Colon (tissue), 2 donors: ENCODE measurements at regions not wholly inside any gene's neighbourhood (a gene's known extent, or its start where the extent isn't known, plus 50 kb on each side); places are given as distances from the start of the nearest gene placed in this dataset.
"Not testable (repeated sequence)": the region's sequence is repeated elsewhere in the genome, so short reads cannot be mapped to it uniquely, and the experiment has no call there.

Experiments used
- FAIRE-seq: peaks from 2 replicates; lab custom pipeline; 2012; peaks lifted over from hg19 to GRCh38; lab: Jason Lieb, UNC
- donor health status: control.
- donor health status: control.

DNA sequence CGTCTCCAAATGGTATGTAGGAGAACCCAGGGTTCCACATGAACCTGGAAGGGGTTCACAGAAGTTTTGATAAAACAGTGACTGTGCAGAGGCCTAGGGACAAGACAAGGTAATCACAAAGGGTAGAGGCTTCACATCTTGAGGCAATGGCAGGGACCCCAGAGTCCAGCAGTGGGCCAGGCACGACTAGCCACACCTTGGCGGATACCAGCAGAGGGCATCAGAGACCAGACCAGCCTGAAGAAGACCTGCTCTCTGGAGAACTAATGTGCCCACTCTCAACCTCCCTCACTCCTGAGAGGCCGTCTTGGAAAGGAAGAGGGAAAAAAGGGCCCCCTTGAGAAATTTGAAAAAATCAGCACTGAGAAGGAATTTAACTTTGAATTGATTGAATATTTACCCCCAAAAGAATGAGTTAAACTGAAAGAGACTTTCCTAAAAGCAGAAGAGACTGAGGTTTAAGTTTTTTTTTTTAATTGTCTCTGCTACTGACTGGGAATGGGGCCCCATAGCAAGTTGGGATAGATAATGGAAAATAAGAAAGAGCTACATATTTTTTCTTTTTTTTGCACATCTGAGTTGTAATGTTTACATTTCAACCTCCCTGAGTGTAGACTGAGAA, 243.8 kb upstream of the JADE1 start:
- FAIRE-seq, result no peak

GRCh38 chr4:128565054-128565453, 244.4 kb upstream of the JADE1 start:
- no peak for FAIRE-seq

DNA sequence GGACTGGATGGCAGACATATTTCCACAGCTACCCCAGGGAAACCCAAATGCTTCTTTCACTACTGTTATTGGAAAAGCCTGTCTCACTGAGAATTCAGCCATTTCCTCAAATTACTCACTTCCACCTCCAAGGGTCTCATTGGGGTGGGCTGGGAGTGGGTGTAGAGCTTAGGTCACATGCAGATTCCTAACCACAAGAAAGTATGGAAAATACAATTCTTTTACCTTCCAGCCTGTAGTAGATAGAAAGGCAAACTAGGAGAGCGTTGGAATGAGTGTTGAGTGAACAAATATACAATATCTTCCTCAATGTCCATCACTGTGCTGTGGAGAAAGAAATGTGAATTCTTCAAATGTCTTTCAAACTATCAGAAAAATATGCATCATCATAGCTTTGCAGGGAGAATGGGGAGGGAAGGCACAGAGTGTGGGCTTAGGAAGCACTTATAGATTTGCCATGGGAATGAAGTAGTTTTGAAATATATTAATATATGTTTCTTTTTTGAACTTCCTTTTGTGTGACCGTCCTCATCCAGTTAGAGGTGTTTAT, 245.3 kb upstream of the JADE1 start:
- no peak for FAIRE-seq

DNA sequence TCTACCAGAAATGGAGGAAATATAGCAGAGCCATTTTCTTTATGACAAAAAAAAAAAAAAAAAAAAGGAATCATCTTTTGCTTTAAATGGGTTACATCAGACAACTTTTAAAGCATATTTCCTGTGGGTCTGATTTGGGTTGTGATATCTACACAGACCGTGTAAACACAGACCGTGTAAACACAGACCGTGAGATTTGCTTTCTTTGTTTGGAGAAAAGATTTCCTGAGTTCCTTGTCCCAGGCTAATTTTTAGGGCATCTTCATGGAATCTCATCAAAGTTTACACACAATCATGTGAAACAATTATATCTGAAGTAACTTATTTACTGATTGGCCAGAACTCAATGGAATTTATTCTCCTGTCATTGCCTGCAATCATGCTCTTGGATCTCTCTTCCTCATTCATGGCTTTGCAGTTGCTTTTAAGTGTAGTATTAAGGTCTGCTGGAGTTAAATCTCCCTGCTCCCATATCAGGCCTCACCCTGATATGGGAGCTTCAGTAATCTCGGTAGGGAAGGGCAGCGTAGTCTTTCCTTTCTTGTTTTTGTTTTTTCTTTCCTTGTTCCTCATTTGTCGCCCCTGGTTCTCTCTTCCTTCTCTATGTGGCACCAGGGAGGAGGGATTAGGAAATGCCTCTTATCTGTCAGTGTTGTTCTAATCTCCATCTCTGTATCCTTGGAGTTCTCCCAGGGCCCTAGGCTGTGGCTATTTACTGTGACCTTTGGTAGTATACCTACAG, 248.6 kb upstream of the JADE1 start:
- FAIRE-seq, result no peak

DNA sequence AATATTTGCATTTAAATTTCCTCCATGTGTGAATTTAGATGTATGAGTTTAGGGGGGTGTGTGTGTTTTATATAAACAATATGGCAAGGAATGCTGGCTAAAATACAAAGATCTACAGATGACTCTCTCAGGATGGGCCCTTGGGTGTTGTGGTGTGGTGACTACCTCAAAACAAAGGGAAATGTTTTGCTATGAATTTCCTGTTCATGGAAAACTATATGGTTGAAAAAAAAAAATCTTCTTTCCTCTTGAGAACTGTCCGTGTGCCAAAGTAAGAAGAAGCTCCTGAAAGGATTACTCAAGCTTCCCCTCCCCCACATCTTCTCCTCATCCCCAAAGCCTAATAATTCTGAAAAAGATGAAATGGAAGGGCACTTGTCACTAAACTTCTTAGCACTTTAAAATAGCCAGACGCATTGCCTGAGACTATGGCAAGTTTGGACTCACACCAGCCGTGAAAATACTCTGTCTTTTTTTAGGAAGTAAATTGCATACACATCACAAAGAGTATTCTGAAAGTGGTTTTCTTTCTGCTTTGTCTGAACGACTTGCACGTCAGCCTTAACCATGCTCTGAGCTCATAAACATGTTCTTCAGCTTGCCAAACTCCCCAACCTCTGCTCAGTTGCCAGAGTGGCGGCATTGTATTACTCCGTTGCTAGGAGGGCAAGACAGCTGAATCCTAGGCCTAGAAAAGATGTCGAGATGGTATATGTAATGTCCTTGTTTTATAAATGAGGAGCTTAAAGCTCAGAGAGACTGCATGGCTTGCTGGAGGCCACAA, 250.4 kb upstream of the JADE1 start:
- FAIRE-seq, result no peak

GRCh38 chr4:128556756-128557155, 252.7 kb upstream of the JADE1 start:
- no peak for FAIRE-seq

GRCh38 chr4:128553686-128554515, 255.6 kb upstream of the JADE1 start:
- FAIRE-seq, result no peak

- no peak for FAIRE-seq
These were observed 257.0 kb upstream of the JADE1 start for GRCh38 chr4:128552586-128552907.

GRCh38 chr4:128551280-128551679, 258.2 kb upstream of the JADE1 start:
- no peak for FAIRE-seq

DNA sequence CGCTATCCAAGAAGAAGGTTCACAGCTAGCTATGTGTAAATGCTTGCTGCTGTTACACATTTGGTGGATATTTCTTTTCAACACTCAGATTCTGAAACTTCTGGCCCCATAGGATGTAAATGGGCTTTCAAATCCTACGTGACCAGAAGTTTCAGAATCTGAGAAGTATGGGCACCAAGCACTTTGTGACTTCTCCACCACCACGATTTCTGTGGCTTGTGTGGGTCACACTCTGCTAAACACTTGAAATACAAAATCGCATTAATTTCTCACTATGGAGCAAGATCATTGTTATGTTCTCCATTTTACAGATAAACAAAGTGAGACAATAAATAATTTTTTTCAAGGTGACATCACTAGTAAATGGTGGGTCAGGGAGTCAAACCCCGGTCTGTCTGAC, 259.4 kb upstream of the JADE1 start:
- FAIRE-seq, result no peak

GRCh38 chr4:128549636-128550035, 259.9 kb upstream of the JADE1 start:
- FAIRE-seq, result no peak

GRCh38 chr4:128548381-128548780, 260.8 kb upstream of the PGRMC2 start:
- FAIRE-seq, result no peak

GRCh38 chr4:128544272-128544671, 256.7 kb upstream of the PGRMC2 start:
- FAIRE-seq, result no peak

- FAIRE-seq, result no peak
These were observed 256.1 kb upstream of the PGRMC2 start for GRCh38 chr4:128543696-128544095.

- no peak for FAIRE-seq
These were observed 254.4 kb upstream of the PGRMC2 start for GRCh38 chr4:128542047-128542446.

DNA sequence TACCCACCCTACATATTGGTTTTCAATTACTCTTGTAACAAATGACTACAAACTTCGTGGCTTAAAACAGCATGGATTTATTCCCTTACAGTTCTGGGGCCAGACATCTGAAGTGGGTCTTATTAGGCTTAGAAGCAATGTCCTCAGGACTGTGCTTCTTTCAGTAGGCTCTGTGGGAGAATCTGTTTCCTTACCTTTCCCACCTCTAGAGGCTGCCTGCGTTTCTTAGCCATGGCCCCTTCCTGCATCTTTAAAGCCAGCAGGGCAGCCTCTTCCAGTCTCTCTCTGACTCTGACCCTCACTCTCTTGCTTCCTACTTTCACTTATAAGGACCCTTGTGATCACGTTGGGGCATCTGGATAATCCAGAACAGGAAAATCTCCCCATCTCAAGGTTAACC, 252.5 kb upstream of the PGRMC2 start:
- no peak for FAIRE-seq

GRCh38 chr4:128538111-128538882, 250.7 kb upstream of the PGRMC2 start:
- FAIRE-seq, result no peak

DNA sequence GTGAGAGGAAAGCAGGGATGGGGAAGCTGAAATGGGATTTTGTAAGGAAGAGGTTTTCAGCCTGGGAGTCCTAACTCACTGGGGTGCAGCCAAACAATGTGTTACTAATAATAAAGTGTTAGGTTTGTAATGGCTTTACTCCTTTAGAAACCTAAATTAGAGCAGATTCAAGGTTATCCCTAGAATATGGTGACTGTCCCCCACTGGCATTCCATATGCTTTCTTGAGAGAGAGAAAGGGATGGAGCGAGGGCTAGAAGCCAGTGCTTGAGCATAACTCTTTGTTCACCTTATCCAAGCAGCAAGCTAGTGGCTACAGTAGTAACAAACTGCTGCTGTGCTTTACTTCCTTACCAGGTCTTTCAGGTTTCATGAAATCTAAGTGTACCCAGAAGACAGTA, 249.1 kb upstream of the PGRMC2 start:
- FAIRE-seq, result no peak

DNA sequence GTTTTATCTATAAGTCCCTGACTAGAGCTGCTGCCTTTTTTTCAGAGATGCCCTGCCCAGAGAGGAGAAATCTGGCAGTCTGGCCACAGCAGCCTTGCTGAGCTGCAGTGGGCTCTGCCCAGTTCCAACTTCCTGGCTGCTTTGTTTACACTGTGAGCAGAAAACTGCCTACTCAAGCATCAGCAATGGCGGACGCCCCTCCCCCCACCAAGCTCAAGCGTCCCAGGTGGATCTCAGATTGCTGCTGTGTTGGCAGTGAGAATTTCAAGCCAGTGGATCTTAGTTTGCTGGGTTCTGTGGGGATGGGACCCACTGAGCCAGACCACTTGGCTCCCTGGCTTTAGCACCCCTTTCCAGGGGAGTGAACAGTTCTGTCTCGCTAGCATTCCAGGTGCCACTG, 247.9 kb upstream of the PGRMC2 start:
- FAIRE-seq, result not testable (repeated sequence)

GRCh38 chr4:128528793-128529553, 241.4 kb upstream of the PGRMC2 start:
- FAIRE-seq, result no peak
